ENCODE measurements at regions not wholly inside any gene's neighbourhood (a gene's known extent, or its start where the extent isn't known, plus 50 kb on each side); places are given as distances from the start of the nearest gene placed in this dataset.

DNA sequence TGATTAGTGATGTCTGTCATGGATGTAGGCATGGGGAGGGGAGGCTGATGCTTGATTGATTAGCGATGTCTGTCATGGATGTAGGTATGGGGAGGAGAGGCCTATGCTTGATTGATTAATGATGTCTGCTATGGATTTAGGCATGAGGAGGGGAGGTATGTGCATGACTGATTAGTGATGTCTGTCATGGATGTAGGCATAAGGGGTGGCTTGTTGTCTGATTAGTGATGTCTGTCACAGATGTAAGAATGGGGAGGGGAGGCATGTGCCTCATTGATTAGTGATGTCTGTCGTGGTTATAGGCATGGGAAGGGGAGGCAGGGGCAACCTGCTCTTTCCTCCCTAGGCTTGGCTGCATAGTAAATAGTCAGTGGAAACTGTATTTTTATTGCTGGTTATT, 409.4 kb downstream of the HAPSTR1 start:
- Histone ChIP-seq H3K27me3 (ENCODE audit: insufficient read depth, low read length) (no peaks in the 10 kb centered on the region), H3K79me2 (ENCODE audit: insufficient read depth, low read length) (no peaks in the 10 kb centered on the region), H2AFZ (ENCODE audit: low read length) (no peak overlapping the region), H3K9ac (ENCODE audit: low read length) (no peak overlapping the region), H3K4me3 (ENCODE audit: low read depth, low read length, poor library complexity, severe bottlenecking) (no peak overlapping the region), H4K20me1 (ENCODE audit: insufficient read depth, low read length) (no peaks in the 10 kb centered on the region), H3K4me2 (ENCODE audit: low read length) (no peak overlapping the region), H3K27ac (ENCODE audit: low read depth, low read length, poor library complexity, severe bottlenecking) (no peak overlapping the region), H3K9me2 (ENCODE audit: low read depth, low read length) (no peaks in the 10 kb centered on the region), H3K9me3 (ENCODE audit: low read length) (no peaks in the 10 kb centered on the region), H3K36me3 (ENCODE audit: insufficient read depth, low read length) (no peaks in the 10 kb centered on the region), H3K4me1 (ENCODE audit: insufficient read depth, low read length, severe bottlenecking) (no peaks in the 10 kb centered on the region), H3F3A (ENCODE audit: insufficient read depth, low read length) (no peaks in the 10 kb centered on the region)
- TF ChIP-seq EZH2 (IDR thresholded peaks at IDR 0.05; ENCODE audit: borderline replicate concordance, low read length), result no peak
- TF ChIP-seq, protein P1, sequence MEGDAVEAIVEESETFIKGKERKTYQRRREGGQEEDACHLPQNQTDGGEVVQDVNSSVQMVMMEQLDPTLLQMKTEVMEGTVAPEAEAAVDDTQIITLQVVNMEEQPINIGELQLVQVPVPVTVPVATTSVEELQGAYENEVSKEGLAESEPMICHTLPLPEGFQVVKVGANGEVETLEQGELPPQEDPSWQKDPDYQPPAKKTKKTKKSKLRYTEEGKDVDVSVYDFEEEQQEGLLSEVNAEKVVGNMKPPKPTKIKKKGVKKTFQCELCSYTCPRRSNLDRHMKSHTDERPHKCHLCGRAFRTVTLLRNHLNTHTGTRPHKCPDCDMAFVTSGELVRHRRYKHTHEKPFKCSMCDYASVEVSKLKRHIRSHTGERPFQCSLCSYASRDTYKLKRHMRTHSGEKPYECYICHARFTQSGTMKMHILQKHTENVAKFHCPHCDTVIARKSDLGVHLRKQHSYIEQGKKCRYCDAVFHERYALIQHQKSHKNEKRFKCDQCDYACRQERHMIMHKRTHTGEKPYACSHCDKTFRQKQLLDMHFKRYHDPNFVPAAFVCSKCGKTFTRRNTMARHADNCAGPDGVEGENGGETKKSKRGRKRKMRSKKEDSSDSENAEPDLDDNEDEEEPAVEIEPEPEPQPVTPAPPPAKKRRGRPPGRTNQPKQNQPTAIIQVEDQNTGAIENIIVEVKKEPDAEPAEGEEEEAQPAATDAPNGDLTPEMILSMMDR (IDR thresholded peaks at IDR 0.05; ENCODE audit: low read length), result no peak

DNA sequence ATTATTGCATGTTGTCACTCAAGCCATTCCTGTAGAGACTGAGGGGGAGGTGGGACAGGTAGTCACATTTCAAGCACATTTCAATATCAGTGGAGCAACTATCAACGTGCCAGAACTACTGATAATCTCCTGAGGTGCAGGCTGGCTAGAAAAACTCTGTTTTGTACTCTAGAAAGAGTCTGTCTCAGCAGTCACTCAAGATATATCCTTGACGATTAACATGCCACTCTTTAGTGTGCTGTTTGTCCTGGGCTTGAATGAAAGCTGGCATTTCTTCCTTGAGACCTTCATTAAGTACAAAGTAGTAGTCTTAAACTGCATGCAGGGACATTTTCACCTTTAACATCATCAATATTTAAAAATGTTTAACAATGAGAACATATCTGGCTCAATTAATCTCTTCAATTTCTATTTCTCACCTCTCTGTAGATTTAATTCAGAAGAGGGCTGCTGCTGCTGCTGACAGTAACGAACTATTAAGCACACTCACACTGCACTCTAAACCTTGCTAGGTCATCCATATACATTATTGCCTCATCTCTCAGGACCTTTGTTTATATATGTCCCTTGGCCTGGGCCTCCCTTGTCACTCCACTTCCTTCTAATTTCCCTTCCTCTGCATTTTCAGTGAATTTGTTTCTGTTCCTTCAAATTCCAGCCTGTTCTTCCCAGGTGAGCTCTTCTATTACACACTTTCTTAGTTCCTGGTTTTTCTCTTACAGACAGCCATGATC, 412.0 kb downstream of the HAPSTR1 start:
- Histone ChIP-seq H3F3A (ENCODE audit: insufficient read depth, low read length) (no peaks in the 10 kb centered on the region), H4K20me1 (ENCODE audit: insufficient read depth, low read length) (no peaks in the 10 kb centered on the region), H3K27me3 (ENCODE audit: insufficient read depth, low read length) (no peaks in the 10 kb centered on the region), H3K4me1 (ENCODE audit: insufficient read depth, low read length, severe bottlenecking) (no peaks in the 10 kb centered on the region), H3K4me2 (ENCODE audit: low read length) (no peak overlapping the region), H2AFZ (ENCODE audit: low read length) (no peak overlapping the region), H3K79me2 (ENCODE audit: insufficient read depth, low read length) (no peaks in the 10 kb centered on the region), H3K9me2 (ENCODE audit: low read depth, low read length) (no peaks in the 10 kb centered on the region), H3K36me3 (ENCODE audit: insufficient read depth, low read length) (no peaks in the 10 kb centered on the region), H3K27ac (ENCODE audit: low read depth, low read length, poor library complexity, severe bottlenecking) (no peak overlapping the region), H3K9me3 (ENCODE audit: low read length) (no peaks in the 10 kb centered on the region), H3K4me3 (ENCODE audit: low read depth, low read length, poor library complexity, severe bottlenecking) (no peak overlapping the region), H3K9ac (ENCODE audit: low read length) (no peak overlapping the region)
- TF ChIP-seq EZH2 (IDR thresholded peaks at IDR 0.05; ENCODE audit: borderline replicate concordance, low read length), result no peak
- TF ChIP-seq, protein P1 (IDR thresholded peaks at IDR 0.05; ENCODE audit: low read length), result no peak

DNA sequence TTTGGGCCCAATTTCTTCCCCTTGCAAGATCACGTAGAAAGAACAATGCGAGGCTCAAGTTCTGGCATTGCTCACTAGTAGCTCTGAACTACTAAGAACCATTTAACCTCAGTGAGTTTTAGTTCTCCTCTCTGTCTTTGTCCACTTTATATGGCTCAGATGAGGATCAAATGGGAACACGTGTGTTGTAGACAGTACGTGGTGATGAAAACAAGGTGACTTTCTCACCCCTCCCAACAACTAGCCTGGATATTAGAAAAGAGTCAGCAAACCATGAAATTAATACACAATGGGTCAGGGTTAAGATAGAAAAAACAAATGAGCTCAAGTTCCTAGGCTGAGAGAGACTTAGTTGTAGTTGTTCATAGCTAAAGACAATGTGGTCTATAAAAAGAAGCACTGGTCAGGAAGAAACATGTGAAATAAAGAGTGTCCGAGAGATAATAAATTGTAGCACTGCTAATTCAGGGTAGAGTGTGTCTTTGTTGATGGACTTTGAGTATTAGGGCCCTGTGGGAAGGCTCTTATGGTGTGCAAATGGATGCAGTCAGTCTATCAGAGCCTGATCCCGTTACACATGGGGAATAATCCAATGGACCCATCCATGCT, 417.0 kb downstream of the HAPSTR1 start:
- TF ChIP-seq EZH2 (IDR thresholded peaks at IDR 0.05; ENCODE audit: borderline replicate concordance, low read length), result no peak
- TF ChIP-seq, protein P1 (IDR thresholded peaks at IDR 0.05; ENCODE audit: low read length), result no peak
- H3K27ac ChIP-seq (ENCODE audit: low read depth, low read length, poor library complexity, severe bottlenecking), result no peak overlapping the region
- no peaks in the 10 kb centered on the region for H3K27me3 ChIP-seq (ENCODE audit: insufficient read depth, low read length)
- H3K9me3 ChIP-seq (ENCODE audit: low read length), result no peaks in the 10 kb centered on the region
- H3K9ac ChIP-seq (ENCODE audit: low read length), result no peak overlapping the region
- no peaks in the 10 kb centered on the region for H3F3A ChIP-seq (ENCODE audit: insufficient read depth, low read length)
- no peaks in the 10 kb centered on the region for H4K20me1 ChIP-seq (ENCODE audit: insufficient read depth, low read length)
- H3K36me3 ChIP-seq (ENCODE audit: insufficient read depth, low read length), result no peaks in the 10 kb centered on the region
- no peaks in the 10 kb centered on the region for H3K4me1 ChIP-seq (ENCODE audit: insufficient read depth, low read length, severe bottlenecking)
- H3K4me2 ChIP-seq (ENCODE audit: low read length), result no peak overlapping the region
- H2AFZ ChIP-seq (ENCODE audit: low read length), result no peak overlapping the region
- H3K79me2 ChIP-seq (ENCODE audit: insufficient read depth, low read length), result no peaks in the 10 kb centered on the region
- H3K4me3 ChIP-seq (ENCODE audit: low read depth, low read length, poor library complexity, severe bottlenecking), result no peak overlapping the region
- H3K9me2 ChIP-seq (ENCODE audit: low read depth, low read length), result no peaks in the 10 kb centered on the region

Measured in OCI-LY1 (cell line).